22Rv1 (cell line): ENCODE measurements at regions not wholly inside any gene's neighbourhood (a gene's known extent, or its start where the extent isn't known, plus 50 kb on each side); places are given as distances from the start of the nearest gene placed in this dataset.

Experiments
- CTCF ChIP-seq: fragments of 450-650 bp; IDR thresholded peaks from 2 replicates; pipeline ENCODE4 v1.5.1; 2017; ENCODE audit warnings: mild to moderate bottlenecking
- ZFX ChIP-seq: fragments of 450-650 bp; IDR thresholded peaks from 2 replicates; pipeline ENCODE4 v1.6.1; 2017; ENCODE audit warnings: antibody characterized with exemption, borderline replicate concordance

- TF ChIP-seq CTCF: no peak
- no peak for TF ChIP-seq ZFX
Measured at GRCh38 chr5:125394661-125395280, 648.3 kb upstream of the ZNF608 start.
